H1 (cell line): ENCODE measurements at regions not wholly inside any gene's neighbourhood (a gene's known extent, or its start where the extent isn't known, plus 50 kb on each side); places are given as distances from the start of the nearest gene placed in this dataset.

Experiments used
- CTCF ChIA-PET: fragments of 300-600 bp; sonication (Branson Sonifier 250); formaldehyde crosslinking; loops from one replicate; lab custom pipeline; 2021; ENCODE audit not compliant: partially characterized antibody; lab: Charles Lee
- POLR2A ChIA-PET: fragments of 300-600 bp; sonication (Branson Sonifier 250); formaldehyde crosslinking; loops from one replicate; lab custom pipeline; 2021; ENCODE audit warnings: inconsistent platforms; ENCODE audit not compliant: partially characterized antibody; lab: Charles Lee
- DNase-seq, 2 experiments: peaks; one replicate each; pipeline versions ENCODE4 v3.0.0 to v3.0.0-alpha.2; 2010 to 2022; ENCODE audit warnings: low spot score in 2 of 2, low read depth in 1 of 2, mixed read lengths in 1 of 2
- FAIRE-seq: peaks from 2 replicates; lab custom pipeline; 2011; peaks lifted over from hg19 to GRCh38; lab: Jason Lieb, UNC
- H2AFZ ChIP-seq: 2 replicates; pipeline ENCODE4 v1.8.1; 2012; ENCODE audit warnings: low read length, inconsistent platforms
- H2AK5ac ChIP-seq: 2 replicates; pipeline ENCODE4 v1.6.1; 2013; ENCODE audit warnings: low read depth, low read length
- H2BK120ac ChIP-seq: replicated peaks from 2 replicates; pipeline ENCODE3; 2013; ENCODE audit warnings: low read depth, low read length, inconsistent platforms
- H2BK12ac ChIP-seq: 2 replicates; pipeline ENCODE4 v1.6.1; 2013; ENCODE audit warnings: low read depth, low read length
- H2BK15ac ChIP-seq: 2 replicates; pipeline ENCODE4 v1.6.1; 2013; ENCODE audit warnings: low read length
- H2BK20ac ChIP-seq: 2 replicates; pipeline ENCODE4 v1.6.1; 2013; ENCODE audit warnings: low read length
- H2BK5ac ChIP-seq: 2 replicates; pipeline ENCODE4 v1.6.1; 2013; ENCODE audit warnings: low read depth, low read length
- H3K14ac ChIP-seq: 2 replicates; pipeline ENCODE4 v1.6.1; 2013; ENCODE audit warnings: inconsistent platforms; ENCODE audit not compliant: insufficient read length
- H3K18ac ChIP-seq: 2 replicates; pipeline ENCODE4 v1.6.1; 2013; ENCODE audit warnings: low read length; ENCODE audit errors: extremely low read depth
- H3K23ac ChIP-seq: 2 replicates; pipeline ENCODE4 v1.6.1; 2013; ENCODE audit warnings: inconsistent platforms; ENCODE audit not compliant: insufficient read length
- H3K23me2 ChIP-seq: 2 replicates; pipeline ENCODE4 v1.6.1; 2013; ENCODE audit warnings: low read depth, low read length
- H3K27ac ChIP-seq: 2 replicates; pipeline ENCODE4 v1.6.1; 2011; ENCODE audit warnings: low read depth, low read length, inconsistent platforms
- H3K27me3 ChIP-seq, 4 experiments: replicated peaks in 1 of 4; 1 replicate in 1 of 4; 2 replicates in 3 of 4; pipeline versions ENCODE4 v1.6.1 to v1.8.1; 2011 to 2013; ENCODE audit warnings: low read length in 3 of 4, mild to moderate bottlenecking in 3 of 4, inconsistent platforms in 2 of 4, mixed read lengths in 2 of 4, moderate library complexity in 1 of 4; ENCODE audit not compliant: control insufficient read depth in 3 of 4, insufficient read depth in 3 of 4; ENCODE audit errors: extremely low read depth in 1 of 4
- H3K36me3 ChIP-seq, 4 experiments: 2 replicates each; pipeline versions ENCODE4 v1.6.1 to v1.8.1; 2011 to 2013; ENCODE audit warnings: mild to moderate bottlenecking in 4 of 4, low read length in 3 of 4, moderate library complexity in 2 of 4, control low read depth in 1 of 4, inconsistent platforms in 1 of 4; ENCODE audit not compliant: insufficient read depth in 4 of 4, control insufficient read depth in 2 of 4
- H3K4ac ChIP-seq: replicated peaks from 2 replicates; pipeline ENCODE3; 2013; ENCODE audit warnings: low read length, low read depth, mixed read lengths, inconsistent platforms; ENCODE audit not compliant: insufficient read length
- H3K4me1 ChIP-seq, 4 experiments: replicated peaks in 1 of 4; 1 replicate in 1 of 4; 2 replicates in 3 of 4; pipeline versions ENCODE4 v1.6.1 to v1.8.1; 2011 to 2013; ENCODE audit warnings: low read length in 3 of 4, inconsistent platforms in 2 of 4, mixed read lengths in 1 of 4; ENCODE audit not compliant: insufficient read depth in 4 of 4, control insufficient read depth in 3 of 4
- H3K4me2 ChIP-seq, 2 experiments: 2 replicates each; pipeline versions ENCODE4 v1.6.1 to v1.8.1; 2011 to 2013; ENCODE audit warnings: low read depth in 2 of 2, low read length in 2 of 2, control low read depth in 1 of 2, inconsistent platforms in 1 of 2, mild to moderate bottlenecking in 1 of 2; ENCODE audit not compliant: insufficient read depth in 1 of 2
- H3K4me3 ChIP-seq, 4 experiments: fragments of 200-600, 300-600 bp in 1 of 4; sonication (generic), shearing (Covaris generic), sonication (Bioruptor Twin) in 1 of 4; 2 replicates each; pipeline versions ENCODE4 v1.5.1 to v1.8.1; 2011 to 2016; ENCODE audit warnings: low read length in 4 of 4, low read depth in 3 of 4, control low read depth in 2 of 4, inconsistent platforms in 2 of 4, mild to moderate bottlenecking in 2 of 4, mixed read lengths in 1 of 4, moderate library complexity in 1 of 4; ENCODE audit not compliant: insufficient read depth in 2 of 4; ENCODE audit errors: extremely low read depth in 1 of 4
- H3K56ac ChIP-seq: replicated peaks from 2 replicates; pipeline ENCODE3; 2013; ENCODE audit warnings: low read depth, mild to moderate bottlenecking, mixed read lengths, low read length, inconsistent platforms; ENCODE audit not compliant: insufficient read length
- H3K79me1 ChIP-seq: 2 replicates; pipeline ENCODE4 v1.6.1; 2013; ENCODE audit warnings: low read depth, low read length, control low read depth
- H3K79me2 ChIP-seq, 2 experiments: 2 replicates each; pipeline versions ENCODE4 v1.6.1 to v1.8.1; 2012 to 2013; ENCODE audit warnings: low read length in 2 of 2, mild to moderate bottlenecking in 2 of 2, inconsistent platforms in 1 of 2; ENCODE audit not compliant: insufficient read depth in 2 of 2, control insufficient read depth in 1 of 2
- H3K9ac ChIP-seq, 4 experiments: replicated peaks in 1 of 4; 1 replicate in 1 of 4; 2 replicates in 3 of 4; pipeline versions ENCODE4 v1.6.1 to v1.8.1; 2011 to 2013; ENCODE audit warnings: low read depth in 3 of 4, low read length in 3 of 4, control low read depth in 2 of 4, mild to moderate bottlenecking in 2 of 4, moderate library complexity in 2 of 4, inconsistent platforms in 1 of 4; ENCODE audit errors: extremely low read depth in 1 of 4
- H3K9me3 ChIP-seq, 2 experiments: 2 replicates each; pipeline versions ENCODE4 v1.6.1 to v1.8.1; 2012 to 2013; ENCODE audit warnings: mild to moderate bottlenecking in 2 of 2, moderate library complexity in 2 of 2, control low read depth in 1 of 2, inconsistent platforms in 1 of 2, low read depth in 1 of 2, low read length in 1 of 2, mixed read lengths in 1 of 2; ENCODE audit not compliant: insufficient read depth in 2 of 2
- H4K20me1 ChIP-seq, 2 experiments: replicated peaks in 1 of 2; 2 replicates each; pipeline versions ENCODE3 to v1.8.1; 2011 to 2013; ENCODE audit warnings: inconsistent platforms in 2 of 2, low read length in 2 of 2, mild to moderate bottlenecking in 1 of 2; ENCODE audit not compliant: insufficient read depth in 2 of 2, control insufficient read depth in 1 of 2
- H4K5ac ChIP-seq: 2 replicates; pipeline ENCODE4 v1.6.1; 2013; ENCODE audit warnings: low read length, low read depth, mixed read lengths, inconsistent platforms; ENCODE audit not compliant: insufficient read length
- H4K8ac ChIP-seq: 2 replicates; pipeline ENCODE4 v1.8.0; 2013; ENCODE audit warnings: mild to moderate bottlenecking, moderate library complexity, low read length, inconsistent platforms; ENCODE audit not compliant: insufficient read depth; ENCODE audit errors: extremely low read depth
- H4K91ac ChIP-seq: replicated peaks from 2 replicates; pipeline ENCODE3; 2013; ENCODE audit warnings: low read length, mixed read lengths, inconsistent platforms; ENCODE audit not compliant: insufficient read length
- JUN ChIP-seq: IDR thresholded peaks from 2 replicates; pipeline ENCODE4 v1.6.1; 2011; ENCODE audit warnings: low read depth, mild to moderate bottlenecking, improper control_type of control experiment, low read length
- KDM1A ChIP-seq: fragments of 200-600, 300-600 bp; sonication (generic); IDR thresholded peaks from 2 replicates; pipeline ENCODE4 v1.7.1; 2016; ENCODE audit warnings: mild to moderate bottlenecking, low read length, borderline replicate concordance
- MAX ChIP-seq: IDR thresholded peaks from 2 replicates; pipeline ENCODE4 v1.6.1; 2012; ENCODE audit warnings: inconsistent platforms
- RBBP5 ChIP-seq: IDR thresholded peaks from 2 replicates; pipeline ENCODE4 v1.7.1; 2012; ENCODE audit warnings: low read depth, mild to moderate bottlenecking, inconsistent platforms, low read length, moderate library complexity, borderline replicate concordance
- RNF2 ChIP-seq: fragments of 200-900, 300-1000 bp; sonication (generic); IDR thresholded peaks from 2 replicates; pipeline ENCODE4 v1.7.1; 2016; ENCODE audit warnings: borderline replicate concordance, low read depth, mild to moderate bottlenecking, antibody characterized with exemption, low read length; ENCODE audit not compliant: poor library complexity, severe bottlenecking; ENCODE audit errors: missing control alignments
- SIRT6 ChIP-seq: IDR thresholded peaks from one replicate; pipeline ENCODE4 v1.7.1; 2012; ENCODE audit warnings: low read length, inconsistent platforms
- YY1 ChIP-seq: IDR thresholded peaks from 2 replicates; pipeline ENCODE4 v1.6.1; 2011; ENCODE audit warnings: low read depth, mild to moderate bottlenecking, low read length
- WGBS, 2 experiments: shearing (Covaris generic) in 1 of 2; methylation state at CpG; one replicate each; pipeline versions ENCODE4 v1.1.6 to v1.1.7; 2013 to 2015; ENCODE audit warnings: low lambda C conversion rate in 2 of 2, mixed read lengths in 2 of 2, inconsistent platforms in 1 of 2, low coverage in 1 of 2, missing lambda C conversion rate in 1 of 2; ENCODE audit not compliant: insufficient replicate concordance in 2 of 2, insufficient coverage in 1 of 2, insufficient read length in 1 of 2; ENCODE audit errors: extremely low coverage in 1 of 2, missing lambda C conversion rate in 1 of 2; 5-methylcytosine and 5-hydroxymethylcytosine counted together

GRCh38 chr1:13896932-13897331 lies 196.9 kb downstream of the PRDM2 start:
- H3K4me1 ChIP-seq = peaks cover 0 to 5% (median 3%) of the 10 kb centered on the region in 4 experiments; a peak in 3 of 7 replicates
- H3K4me3 ChIP-seq = no peak overlapping the region
- H2BK15ac ChIP-seq = no peak overlapping the region
- H3K27me3 ChIP-seq = peaks cover 26 to 40% (median 30%) of the 10 kb centered on the region in 4 experiments
- no peak overlapping the region for H3K4me2 ChIP-seq
- FAIRE-seq (no peak), DNase-seq (no peak)
- no peak overlapping the region for H3K14ac ChIP-seq
- H3K23me2 ChIP-seq = peaks cover 10% of the 10 kb centered on the region
- H3K9me3 ChIP-seq = no peaks in the 10 kb centered on the region
- H3K27ac ChIP-seq = no peak overlapping the region
- 78% methylated on average over 2 of the region's 2 CpGs; no CpG with 5 or more reads in 1 of the 2 experiments for WGBS, 2 experiments
- H2BK5ac ChIP-seq = no peak overlapping the region
- no peak overlapping the region for H2BK120ac ChIP-seq
- H3K79me1 ChIP-seq = no peaks in the 10 kb centered on the region
- no peak overlapping the region for H3K9ac ChIP-seq
- no peak overlapping the region for H2AFZ ChIP-seq
- no peak overlapping the region for H2AK5ac ChIP-seq
- H3K56ac ChIP-seq = no peak overlapping the region
- peaks cover 0 to 3% (median 0%) of the 10 kb centered on the region in 4 experiments; a peak in 1 of 8 replicates for H3K36me3 ChIP-seq
- POLR2A ChIA-PET = no interaction called here
- no peak overlapping the region for H3K4ac ChIP-seq
- H3K79me2 ChIP-seq = no peaks in the 10 kb centered on the region
- peaks cover 0 to under 1% of the 10 kb centered on the region in 2 experiments for H4K20me1 ChIP-seq
- H4K8ac ChIP-seq = no peak overlapping the region
- TF ChIP-seq RNF2 = no peak
- no peak for TF ChIP-seq SIRT6
- no peak for TF ChIP-seq KDM1A
- no peak for TF ChIP-seq JUN
- TF ChIP-seq YY1 = no peak
- no peak for TF ChIP-seq MAX
- no peak for TF ChIP-seq RBBP5
- no peak overlapping the region for H2BK12ac ChIP-seq
- no peak overlapping the region for H3K18ac ChIP-seq
- H2BK20ac ChIP-seq = no peak overlapping the region
- H4K91ac ChIP-seq = no peak overlapping the region
- H3K23ac ChIP-seq = no peak overlapping the region
- H4K5ac ChIP-seq = no peak overlapping the region
- CTCF ChIA-PET = no interaction called here
